ENCODE measurements at regions not wholly inside any gene's neighbourhood (a gene's known extent, or its start where the extent isn't known, plus 50 kb on each side); places are given as distances from the start of the nearest gene placed in this dataset.

- TF ChIP-seq EZH2phosphoT487 (IDR thresholded peaks at IDR 0.05; ENCODE audit: borderline replicate concordance, low read depth, low read length) (no peak), CTCF (conservative IDR thresholded peaks at IDR 0.05; ENCODE audit: low read length) (no peak)
These were observed 759.7 kb upstream of the CDH7 start for GRCh38 chr18:64991102-64991501.
